OCI-LY1 (cell line): ENCODE measurements at regions not wholly inside any gene's neighbourhood (a gene's known extent, or its start where the extent isn't known, plus 50 kb on each side); places are given as distances from the start of the nearest gene placed in this dataset.

ENCODE experiments used
- H2AFZ ChIP-seq: fragments of 200-600 bp; sonication (generic), shearing (Covaris generic); 2 replicates; pipeline ENCODE4 v1.6.0; 2014; ENCODE audit warnings: antibody characterized with exemption, mild to moderate bottlenecking, low read length
- H3F3A ChIP-seq: fragments of 200-600 bp; sonication (generic), shearing (Covaris generic); 2 replicates; pipeline ENCODE4 v1.6.0; 2014; ENCODE audit warnings: mild to moderate bottlenecking, antibody characterized with exemption, low read length, moderate library complexity; ENCODE audit not compliant: insufficient read depth
- H3K27ac ChIP-seq: fragments of 200-600 bp; sonication (generic); 2 replicates; pipeline ENCODE4 v1.5.1; 2014; ENCODE audit warnings: low read length, mixed run types, mild to moderate bottlenecking, low read depth; ENCODE audit not compliant: poor library complexity, severe bottlenecking
- H3K27me3 ChIP-seq: fragments of 200-600 bp; sonication (generic); 2 replicates; pipeline ENCODE4 v1.6.0; 2014; ENCODE audit warnings: antibody characterized with exemption, mild to moderate bottlenecking, low read length, moderate library complexity; ENCODE audit not compliant: insufficient read depth
- H3K36me3 ChIP-seq: fragments of 200-600 bp; sonication (generic); 2 replicates; pipeline ENCODE4 v1.6.1; 2014; ENCODE audit warnings: mild to moderate bottlenecking, antibody characterized with exemption, low read length, moderate library complexity, mixed read lengths; ENCODE audit not compliant: insufficient read depth
- H3K4me1 ChIP-seq: fragments of 200-600 bp; sonication (generic); 2 replicates; pipeline ENCODE4 v1.5.1; 2014; ENCODE audit warnings: mild to moderate bottlenecking, low read length, moderate library complexity; ENCODE audit not compliant: insufficient read depth, severe bottlenecking
- H3K4me2 ChIP-seq: fragments of 200-600 bp; sonication (generic), shearing (Covaris generic); 2 replicates; pipeline ENCODE4 v1.6.1; 2014; ENCODE audit warnings: low read length
- H3K4me3 ChIP-seq: fragments of 200-600 bp; sonication (generic); 2 replicates; pipeline ENCODE4 v1.5.1; 2014; ENCODE audit warnings: low read length, low read depth, mild to moderate bottlenecking, mixed read lengths; ENCODE audit not compliant: poor library complexity, severe bottlenecking
- H3K79me2 ChIP-seq: fragments of 200-600 bp; shearing (Covaris generic); 2 replicates; pipeline ENCODE4 v1.6.1; 2016; ENCODE audit warnings: mixed run types, low read length, mixed read lengths; ENCODE audit not compliant: insufficient read depth
- H3K9ac ChIP-seq: fragments of 200-600 bp; sonication (generic), shearing (Covaris generic); 2 replicates; pipeline ENCODE4 v1.6.1; 2014; ENCODE audit warnings: mild to moderate bottlenecking, low read length, mixed read lengths
- H3K9me2 ChIP-seq: fragments of 200-600 bp; sonication (generic), shearing (Covaris generic); 2 replicates; pipeline ENCODE4 v1.6.1; 2014; ENCODE audit warnings: low read depth, mild to moderate bottlenecking, low read length, mixed read lengths
- H3K9me3 ChIP-seq: fragments of 200-600 bp; shearing (Covaris generic); 2 replicates; pipeline ENCODE4 v1.6.1; 2014; ENCODE audit warnings: low read length, mixed read lengths
- H4K20me1 ChIP-seq: fragments of 200-600 bp; sonication (generic), shearing (Covaris generic); 2 replicates; pipeline ENCODE4 v1.6.0; 2016; ENCODE audit warnings: mild to moderate bottlenecking, low read length; ENCODE audit not compliant: insufficient read depth
- EZH2 ChIP-seq: fragments of 200-600 bp; sonication (generic), shearing (Covaris generic); IDR thresholded peaks from 2 replicates; pipeline ENCODE4 v1.8.0; 2017; ENCODE audit warnings: borderline replicate concordance, mixed run types, mild to moderate bottlenecking, antibody characterized with exemption, low read length, moderate library complexity, mixed read lengths
- TF ChIP-seq, protein P1 (sequence below): fragments of 200-600 bp; sonication (generic), shearing (Covaris generic); IDR thresholded peaks from 2 replicates; pipeline ENCODE4 v1.5.1; 2017; ENCODE audit warnings: mild to moderate bottlenecking, antibody characterized with exemption, low read length, moderate library complexity, mixed read lengths

DNA sequence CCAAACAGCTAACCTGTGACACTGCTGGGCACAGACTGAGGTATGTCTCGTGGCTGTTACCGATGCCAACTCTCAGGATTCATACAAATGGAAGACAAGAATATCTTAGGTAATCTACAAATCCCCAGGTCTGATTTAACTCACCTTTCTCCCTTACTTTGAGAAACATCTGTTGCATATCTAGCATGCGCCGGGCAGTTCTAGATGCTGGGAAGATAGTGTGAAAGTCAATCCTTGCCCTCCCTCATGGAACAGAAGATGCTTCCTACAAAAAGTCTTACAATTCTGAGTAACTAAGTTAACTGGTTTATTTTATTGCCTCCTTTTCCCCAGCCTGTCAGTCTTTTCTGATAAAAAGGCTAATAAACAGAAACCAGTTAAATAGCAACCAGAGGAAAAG, 212.2 kb upstream of the FAT1 start:
- H3K9ac ChIP-seq = no peak overlapping the region
- H3K4me3 ChIP-seq = no peak overlapping the region
- no peaks in the 10 kb centered on the region for H3K27me3 ChIP-seq
- no peak overlapping the region for H2AFZ ChIP-seq
- H3K4me1 ChIP-seq = peaks cover 30% of the 10 kb centered on the region
- no peak overlapping the region for H3K27ac ChIP-seq
- H3K4me2 ChIP-seq = no peak overlapping the region
- TF ChIP-seq, protein P1, sequence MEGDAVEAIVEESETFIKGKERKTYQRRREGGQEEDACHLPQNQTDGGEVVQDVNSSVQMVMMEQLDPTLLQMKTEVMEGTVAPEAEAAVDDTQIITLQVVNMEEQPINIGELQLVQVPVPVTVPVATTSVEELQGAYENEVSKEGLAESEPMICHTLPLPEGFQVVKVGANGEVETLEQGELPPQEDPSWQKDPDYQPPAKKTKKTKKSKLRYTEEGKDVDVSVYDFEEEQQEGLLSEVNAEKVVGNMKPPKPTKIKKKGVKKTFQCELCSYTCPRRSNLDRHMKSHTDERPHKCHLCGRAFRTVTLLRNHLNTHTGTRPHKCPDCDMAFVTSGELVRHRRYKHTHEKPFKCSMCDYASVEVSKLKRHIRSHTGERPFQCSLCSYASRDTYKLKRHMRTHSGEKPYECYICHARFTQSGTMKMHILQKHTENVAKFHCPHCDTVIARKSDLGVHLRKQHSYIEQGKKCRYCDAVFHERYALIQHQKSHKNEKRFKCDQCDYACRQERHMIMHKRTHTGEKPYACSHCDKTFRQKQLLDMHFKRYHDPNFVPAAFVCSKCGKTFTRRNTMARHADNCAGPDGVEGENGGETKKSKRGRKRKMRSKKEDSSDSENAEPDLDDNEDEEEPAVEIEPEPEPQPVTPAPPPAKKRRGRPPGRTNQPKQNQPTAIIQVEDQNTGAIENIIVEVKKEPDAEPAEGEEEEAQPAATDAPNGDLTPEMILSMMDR = no peak
- no peak for TF ChIP-seq EZH2
- H3K79me2 ChIP-seq = no peaks in the 10 kb centered on the region
- no peaks in the 10 kb centered on the region for H3K36me3 ChIP-seq
- no peaks in the 10 kb centered on the region for H4K20me1 ChIP-seq
- H3F3A ChIP-seq = no peaks in the 10 kb centered on the region
- no peaks in the 10 kb centered on the region for H3K9me2 ChIP-seq
- no peaks in the 10 kb centered on the region for H3K9me3 ChIP-seq

DNA sequence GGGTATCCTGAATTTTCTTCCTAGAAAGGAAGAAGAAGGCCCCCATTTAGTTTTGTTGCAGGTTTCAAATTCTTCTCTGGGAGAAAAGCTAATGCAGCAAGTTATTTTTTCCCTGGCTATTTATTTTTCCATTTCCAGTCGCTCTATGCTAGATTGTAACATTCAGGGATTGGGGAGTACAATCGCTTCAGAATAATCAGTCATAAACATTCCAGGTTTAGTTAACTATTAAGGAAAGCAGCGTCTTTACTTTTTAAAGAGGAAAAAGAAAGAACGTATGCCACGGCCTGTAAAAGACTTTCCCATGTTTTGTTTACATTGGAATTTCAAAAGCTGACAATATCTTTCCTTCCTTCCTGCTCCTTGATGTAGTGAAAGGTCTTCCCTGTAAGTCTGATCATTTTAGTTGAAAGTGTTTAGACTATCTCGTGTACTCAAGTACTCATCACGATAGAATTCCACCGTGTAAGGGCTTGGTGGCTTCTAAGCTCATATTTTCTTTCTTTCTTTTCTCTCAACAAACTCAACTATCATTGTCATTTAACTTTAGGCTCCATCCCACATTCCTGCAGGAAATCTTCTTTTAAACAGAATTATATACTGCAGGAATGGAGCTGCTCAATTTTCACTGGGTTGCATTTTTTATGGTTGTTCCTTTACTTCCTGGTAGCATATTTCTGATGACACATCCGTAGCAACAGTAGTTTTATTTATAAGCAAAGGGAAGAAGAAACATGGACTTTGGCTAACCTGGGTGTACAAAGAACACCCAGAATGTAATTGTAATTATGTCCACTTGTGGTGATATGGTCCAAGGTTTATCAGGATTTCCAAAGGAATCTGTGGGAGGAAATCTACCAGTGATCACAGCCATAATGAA, 213.1 kb upstream of the FAT1 start:
- Histone ChIP-seq H3K79me2 (no peaks in the 10 kb centered on the region), H3K27ac (no peak overlapping the region), H2AFZ (no peak overlapping the region), H4K20me1 (no peaks in the 10 kb centered on the region), H3K4me2 (no peak overlapping the region), H3K27me3 (no peaks in the 10 kb centered on the region), H3K4me1 (peaks cover 30% of the 10 kb centered on the region), H3K9me2 (no peaks in the 10 kb centered on the region), H3K9me3 (no peaks in the 10 kb centered on the region), H3K4me3 (no peak overlapping the region), H3F3A (no peaks in the 10 kb centered on the region), H3K9ac (no peak overlapping the region), H3K36me3 (no peaks in the 10 kb centered on the region)
- no peak for TF ChIP-seq EZH2
- TF ChIP-seq, protein P1 = no peak

DNA sequence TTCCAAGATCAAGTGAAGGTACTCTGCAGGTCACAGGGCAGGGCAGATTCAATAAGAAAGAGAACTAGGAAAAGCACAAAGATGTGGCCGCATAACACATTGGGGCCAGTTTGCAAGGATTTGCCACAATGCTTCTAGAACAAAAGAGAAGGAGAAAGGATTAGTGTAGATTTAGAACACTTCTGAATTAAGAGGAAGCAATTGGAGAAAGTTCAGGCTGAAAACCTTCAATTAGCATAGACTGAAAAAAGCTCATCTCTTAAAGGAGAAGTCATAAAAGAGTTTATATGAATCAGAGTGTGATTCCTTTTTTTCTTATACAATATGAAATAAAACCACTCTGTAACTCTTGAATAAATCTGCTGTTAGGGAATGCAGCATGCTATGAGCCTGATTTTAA, 215.6 kb upstream of the FAT1 start:
- Histone ChIP-seq H3K4me3 (no peak overlapping the region), H3K4me2 (no peak overlapping the region), H2AFZ (0 out of 2 replicates have a peak overlapping the region, but pooled peaks have one; percentile 13), H3K27ac (peak overlapping the region; percentile 48), H3K27me3 (no peaks in the 10 kb centered on the region), H3K4me1 (peaks cover 42% of the 10 kb centered on the region), H3F3A (no peaks in the 10 kb centered on the region), H3K36me3 (no peaks in the 10 kb centered on the region), H3K79me2 (no peaks in the 10 kb centered on the region), H3K9me2 (no peaks in the 10 kb centered on the region), H3K9ac (no peak overlapping the region), H3K9me3 (no peaks in the 10 kb centered on the region), H4K20me1 (no peaks in the 10 kb centered on the region)
- no peak for TF ChIP-seq EZH2
- TF ChIP-seq, protein P1 = no peak
